ENCODE measurements at regions not wholly inside any gene's neighbourhood (a gene's known extent, or its start where the extent isn't known, plus 50 kb on each side); places are given as distances from the start of the nearest gene placed in this dataset.
"Not testable (repeated sequence)": the region's sequence is repeated elsewhere in the genome, so short reads cannot be mapped to it uniquely, and the experiment has no call there.

GRCh38 chr18:46179306-46179705, 75.1 kb downstream of the HAUS1 start:
- no peak for DNase-seq (ENCODE audit: extremely low read depth, low read depth, low spot score)

- no peak for DNase-seq (ENCODE audit: extremely low read depth, low read depth, low spot score)
These were observed 78.6 kb downstream of the HAUS1 start for GRCh38 chr18:46182633-46183358.

- not testable (repeated sequence) for DNase-seq (ENCODE audit: extremely low read depth, low read depth, low spot score)
These were observed 80.1 kb downstream of the HAUS1 start for GRCh38 chr18:46184296-46184695.

- DNase-seq (ENCODE audit: extremely low read depth, low read depth, low spot score): no peak
These were observed 80.5 kb downstream of the HAUS1 start for GRCh38 chr18:46184727-46185126.

GRCh38 chr18:46190667-46191066, 86.5 kb downstream of the HAUS1 start:
- no peak for DNase-seq (ENCODE audit: extremely low read depth, low read depth, low spot score)

GRCh38 chr18:46196627-46197243, 92.5 kb downstream of the HAUS1 start:
- no peak for DNase-seq (ENCODE audit: extremely low read depth, low read depth, low spot score)

GRCh38 chr18:46199515-46200147, 95.4 kb downstream of the HAUS1 start:
- DNase-seq (ENCODE audit: extremely low read depth, low read depth, low spot score): no peak

- DNase-seq (ENCODE audit: extremely low read depth, low read depth, low spot score): not testable (repeated sequence)
These were observed 96.2 kb downstream of the HAUS1 start for GRCh38 chr18:46200178-46201055.

GRCh38 chr18:46204143-46204542, 100.0 kb downstream of the HAUS1 start:
- no peak for DNase-seq (ENCODE audit: extremely low read depth, low read depth, low spot score)

GRCh38 chr18:46207985-46208384, 103.8 kb downstream of the HAUS1 start:
- no peak for DNase-seq (ENCODE audit: extremely low read depth, low read depth, low spot score)

- DNase-seq (ENCODE audit: extremely low read depth, low read depth, low spot score): no peak
These were observed 105.0 kb downstream of the HAUS1 start for GRCh38 chr18:46209161-46209560.

GRCh38 chr18:46211816-46212215, 107.6 kb downstream of the HAUS1 start:
- DNase-seq (ENCODE audit: extremely low read depth, low read depth, low spot score): no peak

GRCh38 chr18:46212398-46212797, 108.2 kb downstream of the HAUS1 start:
- DNase-seq (ENCODE audit: extremely low read depth, low read depth, low spot score): no peak

GRCh38 chr18:46213295-46213694, 109.1 kb downstream of the HAUS1 start:
- DNase-seq (ENCODE audit: extremely low read depth, low read depth, low spot score): no peak

- DNase-seq (ENCODE audit: extremely low read depth, low read depth, low spot score): no peak
These were observed 110.2 kb downstream of the HAUS1 start for GRCh38 chr18:46214435-46214834.

GRCh38 chr18:46215902-46216723, 111.9 kb downstream of the HAUS1 start:
- no peak for DNase-seq (ENCODE audit: extremely low read depth, low read depth, low spot score)

- DNase-seq (ENCODE audit: extremely low read depth, low read depth, low spot score): no peak
These were observed 115.9 kb downstream of the HAUS1 start for GRCh38 chr18:46220116-46220515.

- DNase-seq (ENCODE audit: extremely low read depth, low read depth, low spot score): no peak
These were observed 117.9 kb downstream of the HAUS1 start for GRCh38 chr18:46222093-46222492.

- DNase-seq (ENCODE audit: extremely low read depth, low read depth, low spot score): no peak
These were observed 118.7 kb downstream of the HAUS1 start for GRCh38 chr18:46222710-46223360.

All from glomerular endothelial cell (primary cell).